DND-41 (cell line): ENCODE measurements at regions not wholly inside any gene's neighbourhood (a gene's known extent, or its start where the extent isn't known, plus 50 kb on each side); places are given as distances from the start of the nearest gene placed in this dataset.

Experiments
- ATAC-seq: fragments of 200-7000 bp; cut with Tn5 transposase; 3 replicates; pipeline ENCODE4 v1.9.1; 2021; ENCODE audit warnings: low read depth; ENCODE audit not compliant: insufficient read depth
- DNase-seq: peaks from one replicate; pipeline ENCODE4 v3.0.0-alpha.2; 2020
- H2AFZ ChIP-seq: 2 replicates; pipeline ENCODE4 v1.6.0; 2012; ENCODE audit warnings: low read depth, low read length
- H3K27ac ChIP-seq: 2 replicates; pipeline ENCODE4 v1.5.1; 2012; ENCODE audit warnings: low read length, inconsistent platforms
- H3K27me3 ChIP-seq: fragments of 200-600 bp; sonication (generic); 2 replicates; pipeline ENCODE4 v1.6.0; 2012; ENCODE audit warnings: low read length, mild to moderate bottlenecking, inconsistent platforms; ENCODE audit not compliant: insufficient read depth, poor library complexity
- H3K36me3 ChIP-seq: 2 replicates; pipeline ENCODE4 v1.5.1; 2012; ENCODE audit warnings: low read length, inconsistent platforms; ENCODE audit not compliant: insufficient read depth
- H3K4me1 ChIP-seq: 2 replicates; pipeline ENCODE4 v1.5.1; 2012; ENCODE audit warnings: mild to moderate bottlenecking, low read length; ENCODE audit not compliant: insufficient read depth
- H3K4me2 ChIP-seq: 2 replicates; pipeline ENCODE4 v1.6.0; 2012; ENCODE audit warnings: mild to moderate bottlenecking, moderate library complexity, low read length, inconsistent platforms; ENCODE audit not compliant: insufficient read depth
- H3K4me3 ChIP-seq, 2 experiments: fragments of 200-600 bp in 1 of 2; shearing (Covaris generic) in 1 of 2; 2 replicates each; pipeline ENCODE4 v1.5.1; 2012 to 2016; ENCODE audit warnings: inconsistent platforms in 2 of 2, low read length in 2 of 2, mild to moderate bottlenecking in 2 of 2, low read depth in 1 of 2, moderate library complexity in 1 of 2
- H3K79me2 ChIP-seq: 2 replicates; pipeline ENCODE4 v1.6.0; 2012; ENCODE audit warnings: low read length, inconsistent platforms; ENCODE audit not compliant: insufficient read depth
- H3K9ac ChIP-seq: 2 replicates; pipeline ENCODE4 v1.6.0; 2012; ENCODE audit warnings: low read depth, mild to moderate bottlenecking, inconsistent platforms, low read length, moderate library complexity
- H3K9me3 ChIP-seq: 2 replicates; pipeline ENCODE4 v1.5.1; 2012; ENCODE audit warnings: low read length, moderate library complexity, mild to moderate bottlenecking, inconsistent platforms; ENCODE audit not compliant: insufficient read depth, severe bottlenecking
- H4K20me1 ChIP-seq: 2 replicates; pipeline ENCODE4 v1.6.0; 2012; ENCODE audit warnings: low read length; ENCODE audit not compliant: insufficient read depth
- EZH2 ChIP-seq: IDR thresholded peaks from 3 replicates; pipeline ENCODE4 v1.6.1; 2012; ENCODE audit warnings: borderline replicate concordance, low read depth, mild to moderate bottlenecking, moderate library complexity, low read length, inconsistent platforms; ENCODE audit not compliant: severe bottlenecking
- TF ChIP-seq, protein P1 (sequence below): IDR thresholded peaks from 2 replicates; pipeline ENCODE4 v1.5.1; 2012; ENCODE audit warnings: borderline replicate concordance, low read length, moderate library complexity, mild to moderate bottlenecking; ENCODE audit not compliant: poor library complexity, severe bottlenecking; ENCODE audit errors: extremely low read depth

DNA sequence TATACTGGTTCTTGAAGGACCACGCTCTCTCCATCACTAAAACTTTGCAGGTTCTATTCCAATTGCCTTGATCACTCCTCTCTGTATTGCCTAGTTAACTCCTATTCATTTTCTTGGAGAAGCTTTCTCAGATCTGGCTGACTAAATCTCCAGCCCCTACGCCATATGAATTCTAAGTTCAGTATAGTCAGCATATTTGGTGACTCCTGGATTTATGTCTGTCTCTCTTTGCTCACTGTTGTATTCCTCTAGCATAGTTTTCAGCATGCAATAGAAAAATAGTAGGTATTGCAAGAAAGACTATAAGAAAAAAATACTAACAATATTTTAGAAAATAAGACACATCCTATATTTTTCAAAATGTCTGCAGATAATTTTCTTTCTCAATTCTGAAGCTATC lies 579.7 kb downstream of the CDH11 start:
- Histone ChIP-seq H3K9me3 (no peaks in the 10 kb centered on the region), H3K27ac (no peak overlapping the region), H3K27me3 (no peaks in the 10 kb centered on the region), H3K79me2 (no peaks in the 10 kb centered on the region), H3K4me1 (no peaks in the 10 kb centered on the region), H3K4me3 (no peak overlapping the region), H2AFZ (no peak overlapping the region), H3K4me2 (no peak overlapping the region), H4K20me1 (no peaks in the 10 kb centered on the region), H3K36me3 (no peaks in the 10 kb centered on the region), H3K9ac (no peak overlapping the region)
- no peak for TF ChIP-seq EZH2
- TF ChIP-seq, protein P1, sequence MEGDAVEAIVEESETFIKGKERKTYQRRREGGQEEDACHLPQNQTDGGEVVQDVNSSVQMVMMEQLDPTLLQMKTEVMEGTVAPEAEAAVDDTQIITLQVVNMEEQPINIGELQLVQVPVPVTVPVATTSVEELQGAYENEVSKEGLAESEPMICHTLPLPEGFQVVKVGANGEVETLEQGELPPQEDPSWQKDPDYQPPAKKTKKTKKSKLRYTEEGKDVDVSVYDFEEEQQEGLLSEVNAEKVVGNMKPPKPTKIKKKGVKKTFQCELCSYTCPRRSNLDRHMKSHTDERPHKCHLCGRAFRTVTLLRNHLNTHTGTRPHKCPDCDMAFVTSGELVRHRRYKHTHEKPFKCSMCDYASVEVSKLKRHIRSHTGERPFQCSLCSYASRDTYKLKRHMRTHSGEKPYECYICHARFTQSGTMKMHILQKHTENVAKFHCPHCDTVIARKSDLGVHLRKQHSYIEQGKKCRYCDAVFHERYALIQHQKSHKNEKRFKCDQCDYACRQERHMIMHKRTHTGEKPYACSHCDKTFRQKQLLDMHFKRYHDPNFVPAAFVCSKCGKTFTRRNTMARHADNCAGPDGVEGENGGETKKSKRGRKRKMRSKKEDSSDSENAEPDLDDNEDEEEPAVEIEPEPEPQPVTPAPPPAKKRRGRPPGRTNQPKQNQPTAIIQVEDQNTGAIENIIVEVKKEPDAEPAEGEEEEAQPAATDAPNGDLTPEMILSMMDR, result no peak
- ATAC-seq, result no peak
- DNase-seq, result no peak

GRCh38 chr16:64541621-64542020 lies 580.2 kb downstream of the CDH11 start:
- H3K9me3 ChIP-seq, result no peaks in the 10 kb centered on the region
- no peak overlapping the region for H3K4me2 ChIP-seq
- no peaks in the 10 kb centered on the region for H3K4me1 ChIP-seq
- H3K79me2 ChIP-seq, result no peaks in the 10 kb centered on the region
- no peak overlapping the region for H3K4me3 ChIP-seq
- TF ChIP-seq, protein P1, result no peak
- no peak for TF ChIP-seq EZH2
- H3K27ac ChIP-seq, result no peak overlapping the region
- no peak overlapping the region for H3K9ac ChIP-seq
- no peak overlapping the region for H2AFZ ChIP-seq
- DNase-seq (no peak), ATAC-seq (no peak)
- no peaks in the 10 kb centered on the region for H3K36me3 ChIP-seq
- H4K20me1 ChIP-seq, result no peaks in the 10 kb centered on the region
- H3K27me3 ChIP-seq, result no peaks in the 10 kb centered on the region

DNA sequence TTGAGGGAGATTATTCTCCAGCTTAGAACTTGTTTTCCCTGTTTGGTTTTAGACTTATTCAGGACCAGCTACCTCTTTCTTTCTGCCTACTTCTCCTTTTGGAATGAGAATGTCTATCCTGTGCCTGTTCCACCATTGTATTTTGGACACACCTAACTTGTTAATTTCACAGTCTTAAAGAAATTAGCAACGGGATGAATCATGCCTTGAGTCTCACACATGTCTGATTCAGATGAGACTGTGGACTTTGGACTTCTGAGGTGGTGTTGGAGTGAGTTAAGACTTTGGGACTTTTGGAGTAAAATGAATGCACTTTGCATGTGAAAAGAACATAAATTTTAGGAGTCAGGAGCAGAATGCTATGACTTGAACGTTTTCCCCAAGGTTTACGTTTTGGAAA lies 581.4 kb downstream of the CDH11 start:
- Histone ChIP-seq H3K27me3 (no peaks in the 10 kb centered on the region), H3K4me3 (no peak overlapping the region), H3K9ac (no peak overlapping the region), H4K20me1 (no peaks in the 10 kb centered on the region), H2AFZ (no peak overlapping the region), H3K4me1 (no peaks in the 10 kb centered on the region), H3K4me2 (no peak overlapping the region), H3K79me2 (no peaks in the 10 kb centered on the region), H3K9me3 (no peaks in the 10 kb centered on the region), H3K27ac (no peak overlapping the region), H3K36me3 (no peaks in the 10 kb centered on the region)
- DNase-seq, result no peak
- TF ChIP-seq, protein P1, result no peak
- no peak for TF ChIP-seq EZH2
- ATAC-seq, result no peak

DNA sequence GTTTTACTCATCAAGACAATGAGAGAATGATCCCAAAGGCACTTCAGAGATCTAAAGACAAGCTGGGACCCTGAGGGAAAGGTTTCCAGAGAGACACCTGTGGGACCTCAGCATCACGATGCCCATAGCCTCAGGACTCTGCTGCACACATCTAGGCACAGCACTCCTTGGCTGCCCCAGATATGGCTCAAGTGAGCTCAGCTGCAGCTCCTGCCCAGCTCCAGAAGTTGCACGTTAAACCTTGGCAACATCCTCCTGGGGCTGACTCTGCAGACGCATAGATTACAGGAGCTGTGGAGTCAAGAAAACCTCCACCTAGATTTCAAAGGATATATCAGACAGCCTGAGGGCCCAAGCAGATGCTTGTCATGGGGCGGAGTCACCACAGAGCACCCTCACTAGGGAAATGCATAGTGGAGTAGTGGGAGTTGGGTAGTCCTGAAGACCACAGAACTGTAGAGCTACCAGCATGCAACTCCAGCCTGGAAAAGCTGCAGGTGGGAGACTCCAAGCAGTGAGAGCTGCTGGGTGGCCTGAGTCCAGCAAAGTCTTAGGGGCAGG lies 582.0 kb downstream of the CDH11 start:
- H3K4me3 ChIP-seq, result no peak overlapping the region
- DNase-seq (no peak), ATAC-seq (no peak)
- H3K79me2 ChIP-seq, result no peaks in the 10 kb centered on the region
- no peak overlapping the region for H3K27ac ChIP-seq
- no peaks in the 10 kb centered on the region for H3K36me3 ChIP-seq
- H3K27me3 ChIP-seq, result no peaks in the 10 kb centered on the region
- no peak for TF ChIP-seq EZH2
- TF ChIP-seq, protein P1, result no peak
- no peak overlapping the region for H3K9ac ChIP-seq
- no peak overlapping the region for H2AFZ ChIP-seq
- no peaks in the 10 kb centered on the region for H3K9me3 ChIP-seq
- no peaks in the 10 kb centered on the region for H4K20me1 ChIP-seq
- H3K4me2 ChIP-seq, result no peak overlapping the region
- no peaks in the 10 kb centered on the region for H3K4me1 ChIP-seq
